Gastroesophageal sphincter (tissue), 4 donors: ENCODE measurements at regions not wholly inside any gene's neighbourhood (a gene's known extent, or its start where the extent isn't known, plus 50 kb on each side); places are given as distances from the start of the nearest gene placed in this dataset.

Experiments used
- ATAC-seq: fragments of 150-250 bp; one replicate; pipeline ENCODE4 v1.9.1; 2016; ENCODE audit warnings: mild to moderate bottlenecking, moderate library complexity
- H3K27ac ChIP-seq, 4 donors: fragments of 200-600 bp; sonication (generic) in 3 of 4; 1 replicate in 3 of 4; 2 replicates in 1 of 4; pipeline ENCODE4 v1.5.1; 2016 to 2019
- H3K27me3 ChIP-seq: fragments of 200-600 bp; sonication (generic); one replicate; pipeline ENCODE4 v1.5.1; 2019
- H3K36me3 ChIP-seq, 2 donors: fragments of 200-600 bp; sonication (generic); one replicate each; pipeline ENCODE4 v1.5.1; 2019; ENCODE audit warnings: control low read depth in 1 of 2
- H3K4me1 ChIP-seq, 3 donors: fragments of 200-600 bp; sonication (generic); 1 replicate in 2 of 3; 2 replicates in 1 of 3; pipeline ENCODE4 v1.5.1; 2016 to 2019; ENCODE audit warnings: control low read depth in 2 of 3
- H3K4me3 ChIP-seq, 2 donors: fragments of 200-600 bp; sonication (generic); one replicate each; pipeline ENCODE4 v1.5.1; 2019; ENCODE audit warnings: mild to moderate bottlenecking in 1 of 2, moderate library complexity in 1 of 2
- H3K9me3 ChIP-seq, 3 donors: fragments of 200-600 bp; sonication (generic); one replicate each; pipeline ENCODE4 v1.5.1; 2017 to 2019; ENCODE audit warnings: control low read depth in 2 of 3
- EP300 ChIP-seq: sonication (generic); formaldehyde crosslinking; IDR thresholded peaks from one replicate; pipeline ENCODE4 v1.6.1; 2017; ENCODE audit warnings: antibody characterized with exemption, mild to moderate bottlenecking
- POLR2A ChIP-seq, 2 donors: fragments of 450-650 bp; IDR thresholded peaks; one replicate each; pipeline ENCODE4 v1.6.1; 2017; ENCODE audit warnings: antibody characterized with exemption in 2 of 2, mild to moderate bottlenecking in 2 of 2, moderate library complexity in 1 of 2
- POLR2AphosphoS5 ChIP-seq: sonication (generic); formaldehyde crosslinking; IDR thresholded peaks from one replicate; pipeline ENCODE4 v1.6.1; 2017; ENCODE audit warnings: antibody characterized with exemption
- WGBS, 2 donors: methylation state at CpG; one replicate each; pipeline ENCODE4 v1.1.5; 2018; ENCODE audit warnings: low coverage in 1 of 2; 5-methylcytosine and 5-hydroxymethylcytosine counted together
- TF ChIP-seq, protein P1 (sequence below), 4 experiments: fragments of 200-600 bp in 2 of 4; fragments of 450-650 bp in 2 of 4; sonication (generic) in 1 of 4; IDR thresholded peaks; one replicate each; pipeline ENCODE4 v1.5.1; 2017 to 2019; ENCODE audit warnings: antibody characterized with exemption in 4 of 4, mild to moderate bottlenecking in 2 of 4, moderate library complexity in 2 of 4

DNA sequence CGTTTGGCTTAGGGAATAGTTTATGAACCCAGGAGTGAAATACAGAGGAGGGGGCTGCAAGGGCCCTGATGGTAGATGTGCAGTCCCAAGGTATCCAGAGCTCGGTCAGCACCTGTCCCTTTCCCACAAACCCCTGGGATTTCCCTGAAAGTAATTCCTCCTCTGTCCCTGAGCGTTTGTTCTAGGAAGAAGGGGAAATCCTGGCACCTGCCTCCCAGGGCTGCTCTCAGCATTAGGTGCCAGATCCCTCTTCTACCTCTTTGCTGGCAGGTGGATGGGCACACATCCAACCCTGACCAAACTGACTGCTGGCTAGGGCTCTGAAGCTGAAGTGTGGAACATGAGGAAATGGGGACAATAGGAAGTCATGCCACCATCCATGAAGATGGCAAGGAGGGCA lies 824.0 kb downstream of the SLC4A3 start:
- H3K27me3 ChIP-seq, result peaks cover 8% of the 10 kb centered on the region
- no peaks in the 10 kb centered on the region for H3K36me3 ChIP-seq
- no peak for ATAC-seq
- H3K9me3 ChIP-seq, result no peaks in the 10 kb centered on the region
- no peak overlapping the region for H3K4me3 ChIP-seq
- 70 to 100% methylated on average over 2 of the region's 3 CpGs for WGBS, 2 donors
- no peaks in the 10 kb centered on the region for H3K4me1 ChIP-seq
- no peak overlapping the region for H3K27ac ChIP-seq
- TF ChIP-seq, protein P1, sequence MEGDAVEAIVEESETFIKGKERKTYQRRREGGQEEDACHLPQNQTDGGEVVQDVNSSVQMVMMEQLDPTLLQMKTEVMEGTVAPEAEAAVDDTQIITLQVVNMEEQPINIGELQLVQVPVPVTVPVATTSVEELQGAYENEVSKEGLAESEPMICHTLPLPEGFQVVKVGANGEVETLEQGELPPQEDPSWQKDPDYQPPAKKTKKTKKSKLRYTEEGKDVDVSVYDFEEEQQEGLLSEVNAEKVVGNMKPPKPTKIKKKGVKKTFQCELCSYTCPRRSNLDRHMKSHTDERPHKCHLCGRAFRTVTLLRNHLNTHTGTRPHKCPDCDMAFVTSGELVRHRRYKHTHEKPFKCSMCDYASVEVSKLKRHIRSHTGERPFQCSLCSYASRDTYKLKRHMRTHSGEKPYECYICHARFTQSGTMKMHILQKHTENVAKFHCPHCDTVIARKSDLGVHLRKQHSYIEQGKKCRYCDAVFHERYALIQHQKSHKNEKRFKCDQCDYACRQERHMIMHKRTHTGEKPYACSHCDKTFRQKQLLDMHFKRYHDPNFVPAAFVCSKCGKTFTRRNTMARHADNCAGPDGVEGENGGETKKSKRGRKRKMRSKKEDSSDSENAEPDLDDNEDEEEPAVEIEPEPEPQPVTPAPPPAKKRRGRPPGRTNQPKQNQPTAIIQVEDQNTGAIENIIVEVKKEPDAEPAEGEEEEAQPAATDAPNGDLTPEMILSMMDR (IDR thresholded peaks at IDR 0.05), result no peak
- TF ChIP-seq EP300, result no peak
- no peak for TF ChIP-seq POLR2A (IDR thresholded peaks at IDR 0.05)
- no peak for TF ChIP-seq POLR2AphosphoS5

GRCh38 chr2:220452561-220452960 lies 825.1 kb downstream of the SLC4A3 start:
- WGBS, 2 donors, result 70 to 89% methylated on average over 2 of the region's 2 CpGs
- TF ChIP-seq, protein P1 (IDR thresholded peaks at IDR 0.05), result no peak
- TF ChIP-seq POLR2A (IDR thresholded peaks at IDR 0.05) (no peak), EP300 (no peak), POLR2AphosphoS5 (no peak)
- Histone ChIP-seq H3K27me3 (peaks cover 8% of the 10 kb centered on the region), H3K36me3 (no peaks in the 10 kb centered on the region), H3K27ac (no peak overlapping the region), H3K4me3 (no peak overlapping the region), H3K4me1 (no peaks in the 10 kb centered on the region), H3K9me3 (no peaks in the 10 kb centered on the region)
- no peak for ATAC-seq

GRCh38 chr2:220455351-220455990 lies 828.0 kb downstream of the SLC4A3 start:
- WGBS, 2 donors, result 62 to 64% methylated on average over 3 of the region's 3 CpGs
- H3K36me3 ChIP-seq, result no peaks in the 10 kb centered on the region
- no peaks in the 10 kb centered on the region for H3K27me3 ChIP-seq
- H3K4me1 ChIP-seq, result no peaks in the 10 kb centered on the region
- H3K4me3 ChIP-seq, result no peak overlapping the region
- no peak overlapping the region for H3K27ac ChIP-seq
- no peak for ATAC-seq
- H3K9me3 ChIP-seq, result no peaks in the 10 kb centered on the region
- TF ChIP-seq, protein P1 (IDR thresholded peaks at IDR 0.05), result no peak
- TF ChIP-seq EP300 (no peak), POLR2AphosphoS5 (no peak), POLR2A (IDR thresholded peaks at IDR 0.05) (no peak)

GRCh38 chr2:220458051-220458450 lies 830.6 kb downstream of the SLC4A3 start:
- no peaks in the 10 kb centered on the region for H3K36me3 ChIP-seq
- ATAC-seq, result no peak
- H3K9me3 ChIP-seq, result no peaks in the 10 kb centered on the region
- TF ChIP-seq EP300 (no peak), POLR2AphosphoS5 (no peak)
- TF ChIP-seq, protein P1 (IDR thresholded peaks at IDR 0.05), result no peak
- no peak overlapping the region for H3K4me3 ChIP-seq
- H3K27me3 ChIP-seq, result no peaks in the 10 kb centered on the region
- no peak overlapping the region for H3K27ac ChIP-seq
- H3K4me1 ChIP-seq, result no peaks in the 10 kb centered on the region

DNA sequence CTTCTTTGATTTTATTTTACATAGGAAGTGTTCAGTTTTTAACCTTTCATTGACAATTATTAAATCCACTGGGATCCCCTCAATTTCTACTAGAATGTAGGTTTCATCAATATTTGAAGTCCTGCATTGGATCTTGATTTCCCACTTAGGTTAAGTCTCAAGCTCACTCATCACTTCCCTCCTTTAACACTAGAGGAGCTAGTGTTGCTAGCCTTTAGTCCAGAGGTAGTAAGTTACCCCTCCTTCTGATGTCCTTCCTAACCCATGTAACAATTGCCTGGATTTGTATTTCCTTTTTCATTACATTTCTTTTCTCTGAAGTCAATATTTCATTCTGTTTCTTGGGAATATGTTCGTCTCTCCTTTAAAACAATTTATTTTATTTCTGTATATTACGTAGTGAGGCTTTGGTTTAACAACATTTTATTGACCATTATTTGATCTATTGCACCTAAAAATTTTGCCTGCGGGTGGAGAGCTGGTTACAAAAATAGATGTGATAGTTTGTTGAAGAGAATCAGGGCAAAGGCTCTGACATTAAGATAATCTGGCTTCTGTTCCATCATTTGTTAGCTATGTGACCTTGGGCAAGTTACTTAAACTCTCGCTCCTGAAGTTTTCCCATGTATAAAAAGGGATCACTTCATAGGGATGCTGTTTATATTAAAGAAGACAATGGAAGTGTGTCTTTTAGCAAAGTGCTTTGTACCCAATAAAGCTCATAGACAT lies 833.0 kb downstream of the SLC4A3 start:
- 60 to 73% methylated on average over 4 of the region's 4 CpGs for WGBS, 2 donors

More for the DNA sequence above, 833.0 kb downstream of the SLC4A3 start:
- Histone ChIP-seq H3K27ac (no peak overlapping the region), H3K27me3 (no peaks in the 10 kb centered on the region), H3K4me1 (no peaks in the 10 kb centered on the region), H3K36me3 (no peaks in the 10 kb centered on the region), H3K9me3 (no peaks in the 10 kb centered on the region), H3K4me3 (no peak overlapping the region)
- ATAC-seq, result no peak
- TF ChIP-seq EP300, result no peak
- TF ChIP-seq, protein P1 (IDR thresholded peaks at IDR 0.05), result no peak
- no peak for TF ChIP-seq POLR2AphosphoS5
- no peak for TF ChIP-seq POLR2A (IDR thresholded peaks at IDR 0.05)
